ENCODE measurements at regions not wholly inside any gene's neighbourhood (a gene's known extent, or its start where the extent isn't known, plus 50 kb on each side); places are given as distances from the start of the nearest gene placed in this dataset.

- Histone ChIP-seq H3K4me1 (no peaks in the 10 kb centered on the region), H3K27me3 (no peaks in the 10 kb centered on the region), H3K36me3 (no peaks in the 10 kb centered on the region), H3K9me3 (no peaks in the 10 kb centered on the region), H3K27ac (no peak overlapping the region), H3K4me3 (no peak overlapping the region)
- intact Hi-C loops (cut with DNase I): no loop called here
- DNase-seq (ENCODE audit: extremely low spot score in 2 of 2): no peak
- TF ChIP-seq POLR2A (IDR thresholded peaks at IDR 0.05): no peak
- TF ChIP-seq POLR2AphosphoS5 (IDR thresholded peaks at IDR 0.05; ENCODE audit: insufficient read depth in 1 of 2, low read depth in 1 of 2): no peak
- TF ChIP-seq, protein P1, sequence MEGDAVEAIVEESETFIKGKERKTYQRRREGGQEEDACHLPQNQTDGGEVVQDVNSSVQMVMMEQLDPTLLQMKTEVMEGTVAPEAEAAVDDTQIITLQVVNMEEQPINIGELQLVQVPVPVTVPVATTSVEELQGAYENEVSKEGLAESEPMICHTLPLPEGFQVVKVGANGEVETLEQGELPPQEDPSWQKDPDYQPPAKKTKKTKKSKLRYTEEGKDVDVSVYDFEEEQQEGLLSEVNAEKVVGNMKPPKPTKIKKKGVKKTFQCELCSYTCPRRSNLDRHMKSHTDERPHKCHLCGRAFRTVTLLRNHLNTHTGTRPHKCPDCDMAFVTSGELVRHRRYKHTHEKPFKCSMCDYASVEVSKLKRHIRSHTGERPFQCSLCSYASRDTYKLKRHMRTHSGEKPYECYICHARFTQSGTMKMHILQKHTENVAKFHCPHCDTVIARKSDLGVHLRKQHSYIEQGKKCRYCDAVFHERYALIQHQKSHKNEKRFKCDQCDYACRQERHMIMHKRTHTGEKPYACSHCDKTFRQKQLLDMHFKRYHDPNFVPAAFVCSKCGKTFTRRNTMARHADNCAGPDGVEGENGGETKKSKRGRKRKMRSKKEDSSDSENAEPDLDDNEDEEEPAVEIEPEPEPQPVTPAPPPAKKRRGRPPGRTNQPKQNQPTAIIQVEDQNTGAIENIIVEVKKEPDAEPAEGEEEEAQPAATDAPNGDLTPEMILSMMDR (IDR thresholded peaks at IDR 0.05): no peak
Observed at GRCh38 chr5:89851911-89852310, 557.6 kb downstream of the CETN3 start.

DNA sequence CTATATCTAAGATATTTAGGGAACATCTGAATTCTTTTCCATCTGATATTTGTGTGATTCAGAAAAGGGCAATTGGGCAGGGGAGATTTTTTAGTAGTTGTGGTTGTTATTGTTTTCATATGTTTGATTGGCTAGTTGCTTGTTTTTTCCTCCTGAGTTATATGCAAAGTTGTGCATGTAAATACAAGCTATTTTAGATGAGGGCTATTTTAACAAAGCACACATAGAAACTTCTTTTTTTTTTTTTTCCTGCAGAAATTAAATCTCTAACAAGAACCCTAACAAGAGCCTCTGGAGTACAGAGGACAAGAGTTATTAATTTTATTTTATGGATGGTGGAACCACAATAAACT, 559.1 kb downstream of the CETN3 start:
- intact Hi-C loops (cut with DNase I): no loop called here
- Histone ChIP-seq H3K36me3 (no peaks in the 10 kb centered on the region), H3K4me3 (no peak overlapping the region), H3K27ac (no peak overlapping the region), H3K4me1 (no peaks in the 10 kb centered on the region), H3K27me3 (no peaks in the 10 kb centered on the region), H3K9me3 (no peaks in the 10 kb centered on the region)
- no peak for DNase-seq (ENCODE audit: extremely low spot score in 2 of 2)
- TF ChIP-seq POLR2AphosphoS5 (IDR thresholded peaks at IDR 0.05; ENCODE audit: insufficient read depth in 1 of 2, low read depth in 1 of 2) (no peak), POLR2A (IDR thresholded peaks at IDR 0.05) (no peak)
- TF ChIP-seq, protein P1 (IDR thresholded peaks at IDR 0.05): no peak

GRCh38 chr5:89849830-89850512, 559.6 kb downstream of the CETN3 start:
- Histone ChIP-seq H3K9me3 (no peaks in the 10 kb centered on the region), H3K27ac (no peak overlapping the region), H3K4me1 (no peaks in the 10 kb centered on the region), H3K4me3 (no peak overlapping the region), H3K36me3 (no peaks in the 10 kb centered on the region), H3K27me3 (no peaks in the 10 kb centered on the region)
- DNase-seq (ENCODE audit: extremely low spot score in 2 of 2): no peak
- intact Hi-C loops (cut with DNase I): no loop called here
- TF ChIP-seq POLR2AphosphoS5 (IDR thresholded peaks at IDR 0.05; ENCODE audit: insufficient read depth in 1 of 2, low read depth in 1 of 2) (no peak), POLR2A (IDR thresholded peaks at IDR 0.05) (no peak)
- TF ChIP-seq, protein P1 (IDR thresholded peaks at IDR 0.05): no peak

DNA sequence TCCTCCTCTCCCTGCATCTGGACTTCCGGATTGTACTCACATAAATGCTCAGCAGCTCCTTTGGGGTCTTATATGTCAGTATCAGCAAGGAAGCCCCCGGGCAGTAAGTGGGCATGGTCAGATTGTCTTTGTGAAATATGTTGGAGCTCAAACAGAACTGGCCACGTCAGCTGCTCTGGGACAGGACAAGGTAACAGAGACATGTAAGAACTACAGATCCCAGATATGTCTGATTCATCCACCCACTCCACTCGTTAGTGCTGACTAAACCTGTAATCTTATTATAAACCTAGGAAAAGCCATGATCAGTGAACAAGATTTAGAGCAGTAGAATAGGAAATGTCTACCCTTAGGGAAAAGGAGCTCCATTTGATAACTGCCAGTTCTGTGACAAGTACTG, 561.8 kb downstream of the CETN3 start:
- no peak overlapping the region for H3K4me3 ChIP-seq
- H3K9me3 ChIP-seq: no peaks in the 10 kb centered on the region
- TF ChIP-seq POLR2A (IDR thresholded peaks at IDR 0.05) (no peak), POLR2AphosphoS5 (IDR thresholded peaks at IDR 0.05; ENCODE audit: insufficient read depth in 1 of 2, low read depth in 1 of 2) (no peak)
- TF ChIP-seq, protein P1 (IDR thresholded peaks at IDR 0.05): no peak
- intact Hi-C loops (cut with DNase I): no loop called here
- H3K27ac ChIP-seq: no peak overlapping the region
- no peaks in the 10 kb centered on the region for H3K27me3 ChIP-seq
- no peaks in the 10 kb centered on the region for H3K36me3 ChIP-seq
- no peaks in the 10 kb centered on the region for H3K4me1 ChIP-seq
- DNase-seq (ENCODE audit: extremely low spot score in 2 of 2): no peak

DNA sequence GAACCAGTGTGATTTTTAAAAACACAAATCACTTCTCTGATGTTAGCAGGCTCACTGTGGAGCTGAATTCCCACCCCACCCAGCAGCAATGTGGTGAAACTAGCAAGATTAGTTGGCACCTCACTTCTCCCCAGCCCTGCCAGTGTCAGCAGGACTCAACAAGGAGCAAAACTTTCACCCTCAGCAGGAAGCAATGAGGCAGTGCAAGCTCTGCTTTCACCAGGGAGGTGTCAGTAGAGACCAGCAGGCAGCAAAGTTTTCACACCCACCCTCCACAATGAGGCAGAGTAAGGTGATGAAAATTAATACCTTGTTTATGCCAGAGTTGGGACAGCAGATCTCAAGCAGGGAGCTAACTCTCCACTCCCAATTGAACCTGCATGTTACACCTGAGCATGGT, 565.0 kb downstream of the CETN3 start:
- Histone ChIP-seq H3K36me3 (no peaks in the 10 kb centered on the region), H3K27ac (no peak overlapping the region), H3K4me1 (no peaks in the 10 kb centered on the region), H3K9me3 (no peaks in the 10 kb centered on the region), H3K27me3 (no peaks in the 10 kb centered on the region), H3K4me3 (no peak overlapping the region)
- DNase-seq (ENCODE audit: extremely low spot score in 2 of 2): no peak
- no peak for TF ChIP-seq POLR2AphosphoS5 (IDR thresholded peaks at IDR 0.05; ENCODE audit: insufficient read depth in 1 of 2, low read depth in 1 of 2)
- intact Hi-C loops (cut with DNase I): no loop called here
